ENCODE measurements at regions not wholly inside any gene's neighbourhood (a gene's known extent, or its start where the extent isn't known, plus 50 kb on each side); places are given as distances from the start of the nearest gene placed in this dataset.
"Not testable (repeated sequence)": the region's sequence is repeated elsewhere in the genome, so short reads cannot be mapped to it uniquely, and the experiment has no call there.

- DNase-seq (ENCODE audit: low spot score in 2 of 2), result no peak
- H3K4me1 ChIP-seq, result no peaks in the 10 kb centered on the region
- no peaks in the 10 kb centered on the region for H3K36me3 ChIP-seq
- no peak overlapping the region for H3K27ac ChIP-seq
- no peaks in the 10 kb centered on the region for H3K27me3 ChIP-seq
- H3K9me3 ChIP-seq, result no peaks in the 10 kb centered on the region
- H3K4me3 ChIP-seq, result no peak overlapping the region
- TF ChIP-seq CTCF (IDR thresholded peaks at IDR 0.05) (no peak), POLR2AphosphoS5 (IDR thresholded peaks at IDR 0.05) (no peak), POLR2A (IDR thresholded peaks at IDR 0.05) (no peak)
- intact Hi-C loops (cut with DNase I; ENCODE audit: low total_unique reads), result no loop called here
These were observed 216.4 kb downstream of the SEC23IP start for GRCh38 chr10:120108916-120109315.

- H3K9me3 ChIP-seq; H3K27me3 ChIP-seq; intact Hi-C loops (cut with DNase I; ENCODE audit: low total_unique reads); H3K36me3 ChIP-seq; H3K4me1 ChIP-seq; DNase-seq (ENCODE audit: low spot score in 2 of 2); H3K4me3 ChIP-seq; H3K27ac ChIP-seq: not testable (repeated sequence)
These were observed 217.2 kb downstream of the SEC23IP start for GRCh38 chr10:120109725-120110124.

- Histone ChIP-seq H3K27me3 (no peaks in the 10 kb centered on the region), H3K27ac (no peak overlapping the region), H3K4me3 (no peak overlapping the region), H3K4me1 (no peaks in the 10 kb centered on the region), H3K9me3 (no peaks in the 10 kb centered on the region), H3K36me3 (no peaks in the 10 kb centered on the region)
- intact Hi-C loops (cut with DNase I; ENCODE audit: low total_unique reads), result no loop called here
- TF ChIP-seq POLR2AphosphoS5 (IDR thresholded peaks at IDR 0.05) (no peak), POLR2A (IDR thresholded peaks at IDR 0.05) (no peak), CTCF (IDR thresholded peaks at IDR 0.05) (no peak)
- no peak for DNase-seq (ENCODE audit: low spot score in 2 of 2)
These were observed 217.7 kb downstream of the SEC23IP start for GRCh38 chr10:120110196-120110595.

- intact Hi-C loops (cut with DNase I; ENCODE audit: low total_unique reads), result no loop called here
- no peak for DNase-seq (ENCODE audit: low spot score in 2 of 2)
- no peaks in the 10 kb centered on the region for H3K36me3 ChIP-seq
These were observed 219.1 kb downstream of the SEC23IP start for GRCh38 chr10:120111628-120112027.

GRCh38 chr10:120112809-120113208, 220.3 kb downstream of the SEC23IP start:
- no peak overlapping the region for H3K27ac ChIP-seq
- no peaks in the 10 kb centered on the region for H3K4me1 ChIP-seq
- no peaks in the 10 kb centered on the region for H3K36me3 ChIP-seq
- H3K27me3 ChIP-seq, result no peaks in the 10 kb centered on the region
- H3K4me3 ChIP-seq, result no peak overlapping the region
- no peaks in the 10 kb centered on the region for H3K9me3 ChIP-seq
- DNase-seq (ENCODE audit: low spot score in 2 of 2), result no peak
- intact Hi-C loops (cut with DNase I; ENCODE audit: low total_unique reads), result no loop called here
- TF ChIP-seq POLR2A (IDR thresholded peaks at IDR 0.05), result no peak
- no peak for TF ChIP-seq POLR2AphosphoS5 (IDR thresholded peaks at IDR 0.05)
- no peak for TF ChIP-seq CTCF (IDR thresholded peaks at IDR 0.05)

More at GRCh38 chr10:120111628-120112027, 219.1 kb downstream of the SEC23IP start:
- no peaks in the 10 kb centered on the region for H3K4me1 ChIP-seq
- no peaks in the 10 kb centered on the region for H3K27me3 ChIP-seq
- no peak overlapping the region for H3K4me3 ChIP-seq
- no peak for TF ChIP-seq POLR2AphosphoS5 (IDR thresholded peaks at IDR 0.05)
- no peak for TF ChIP-seq CTCF (IDR thresholded peaks at IDR 0.05)
- no peak for TF ChIP-seq POLR2A (IDR thresholded peaks at IDR 0.05)
- H3K9me3 ChIP-seq, result no peaks in the 10 kb centered on the region
- H3K27ac ChIP-seq, result no peak overlapping the region

GRCh38 chr10:120115959-120116358, 223.4 kb downstream of the SEC23IP start:
- TF ChIP-seq POLR2AphosphoS5 (IDR thresholded peaks at IDR 0.05) (no peak), POLR2A (IDR thresholded peaks at IDR 0.05) (no peak), CTCF (IDR thresholded peaks at IDR 0.05) (no peak)
- Histone ChIP-seq H3K27ac (no peak overlapping the region), H3K9me3 (no peaks in the 10 kb centered on the region), H3K4me1 (no peaks in the 10 kb centered on the region), H3K4me3 (no peak overlapping the region), H3K36me3 (no peaks in the 10 kb centered on the region), H3K27me3 (no peaks in the 10 kb centered on the region)
- intact Hi-C loops (cut with DNase I; ENCODE audit: low total_unique reads), result loop anchor here (5.0 kb wide), 1 partner anchor 561 kb away; no protein-coding TSS in a partner anchor
- no peak for DNase-seq (ENCODE audit: low spot score in 2 of 2)
